Head of caudate nucleus (tissue), 42 donors: ENCODE measurements at regions not wholly inside any gene's neighbourhood (a gene's known extent, or its start where the extent isn't known, plus 50 kb on each side); places are given as distances from the start of the nearest gene placed in this dataset.
A peak's percentile ranks its signal among the peaks of the same experiment; 100 is the strongest.

Source experiments
- DNase-seq, 42 donors: peaks; one replicate each; pipeline versions ENCODE4 v3.0.0 to v3.0.0-alpha.2; 2020 to 2021; ENCODE audit warnings: mixed read lengths in 7 of 42
- intact Hi-C: fragments of 100-400 bp; cut with DNase I; formaldehyde crosslinking; loops from one replicate; pipeline ENCODE4 v1.15.0; 2022

- DNase-seq: peak; percentile 56 to 95 (median 84)
Measured at GRCh38 chr2:222993920-222994650, 57.9 kb upstream of the KCNE4 start.

GRCh38 chr2:222998459-222998858 is 53.5 kb upstream of the KCNE4 start:
- no peak for DNase-seq
- intact Hi-C loops: no loop called here

More at GRCh38 chr2:222993920-222994650, 57.9 kb upstream of the KCNE4 start:
- intact Hi-C loops: no loop called here

- DNase-seq: peak in 20 of 42 donors; percentile 8 to 67 (median 34)
- intact Hi-C loops: no loop called here
Measured at GRCh38 chr2:223000872-223001796, 50.9 kb upstream of the KCNE4 start.

- DNase-seq: no peak
- intact Hi-C loops: no loop called here
Measured at GRCh38 chr2:223001797-223002175, 50.2 kb upstream of the KCNE4 start.
